Breast epithelium (tissue), 4 donors: ENCODE measurements at regions not wholly inside any gene's neighbourhood (a gene's known extent, or its start where the extent isn't known, plus 50 kb on each side); places are given as distances from the start of the nearest gene placed in this dataset.

Source experiments
- DNase-seq, 2 donors: peaks; one replicate each; pipeline ENCODE4 v3.0.0-alpha.2; 2019; ENCODE audit warnings: low spot score in 2 of 2
- H3K27ac ChIP-seq, 2 donors: fragments of 200-600 bp; sonication (generic) in 1 of 2; one replicate each; pipeline ENCODE4 v1.5.1; 2016 to 2019; ENCODE audit warnings: mild to moderate bottlenecking in 1 of 2
- H3K27me3 ChIP-seq, 2 donors: fragments of 200-600 bp; sonication (generic) in 1 of 2; one replicate each; pipeline versions ENCODE4 v1.5.1 to v1.6.0; 2017 to 2019; ENCODE audit warnings: control low read depth in 1 of 2, mild to moderate bottlenecking in 1 of 2
- H3K36me3 ChIP-seq: fragments of 200-600 bp; one replicate; pipeline ENCODE4 v1.5.1; 2019
- H3K4me1 ChIP-seq, 2 donors: fragments of 200-600 bp; sonication (generic); one replicate each; pipeline ENCODE4 v1.5.1; 2016 to 2019; ENCODE audit warnings: control low read depth in 1 of 2
- H3K4me3 ChIP-seq, 3 donors: fragments of 200-600 bp; sonication (generic); 1 replicate in 2 of 3; 2 replicates in 1 of 3; pipeline ENCODE4 v1.5.1; 2016 to 2019; ENCODE audit warnings: mild to moderate bottlenecking in 3 of 3, moderate library complexity in 2 of 3
- H3K9me3 ChIP-seq, 2 donors: fragments of 200-600 bp; sonication (generic) in 1 of 2; one replicate each; pipeline ENCODE4 v1.5.1; 2016 to 2019; ENCODE audit warnings: control low read depth in 1 of 2
- CTCF ChIP-seq, 3 donors: fragments of 450-650 bp; IDR thresholded peaks; one replicate each; pipeline ENCODE4 v1.5.1; 2016 to 2017; ENCODE audit warnings: antibody characterized with exemption in 3 of 3, mild to moderate bottlenecking in 3 of 3, moderate library complexity in 3 of 3
- POLR2A ChIP-seq: fragments of 450-650 bp; IDR thresholded peaks from one replicate; pipeline ENCODE4 v1.6.1; 2016; ENCODE audit warnings: antibody characterized with exemption, mild to moderate bottlenecking, moderate library complexity
- POLR2AphosphoS5 ChIP-seq, 3 donors: sonication (generic); formaldehyde crosslinking; IDR thresholded peaks; one replicate each; pipeline ENCODE4 v1.6.1; 2017; ENCODE audit warnings: antibody characterized with exemption in 3 of 3
- intact Hi-C: fragments of 100-400 bp; cut with DNase I; formaldehyde crosslinking; loops from one replicate; pipeline ENCODE4 v1.15.1; 2023; ENCODE audit warnings: low total_unique reads

GRCh38 chr16:35141303-35141702, 1681.9 kb downstream of the TP53TG3F start:
- DNase-seq = no peak
- H3K9me3 ChIP-seq = peaks cover 37 to 53% of the 10 kb centered on the region in 2 donors
- no peaks in the 10 kb centered on the region for H3K27me3 ChIP-seq
- no peak overlapping the region for H3K4me3 ChIP-seq
- intact Hi-C loops = no loop called here
- no peaks in the 10 kb centered on the region for H3K4me1 ChIP-seq
- no peak overlapping the region for H3K27ac ChIP-seq
- H3K36me3 ChIP-seq = no peaks in the 10 kb centered on the region
- TF ChIP-seq CTCF (IDR thresholded peaks at IDR 0.05) (no peak), POLR2AphosphoS5 (IDR thresholded peaks at IDR 0.05) (no peak), POLR2A (no peak)

- no peak for DNase-seq
- intact Hi-C loops = no loop called here
These were observed 1682.9 kb downstream of the TP53TG3F start for GRCh38 chr16:35142147-35142808.

GRCh38 chr16:35142809-35143192, 1683.4 kb downstream of the TP53TG3F start:
- intact Hi-C loops = no loop called here
- no peaks in the 10 kb centered on the region for H3K4me1 ChIP-seq
- H3K9me3 ChIP-seq = peaks cover 48 to 67% of the 10 kb centered on the region in 2 donors
- DNase-seq = no peak
- no peaks in the 10 kb centered on the region for H3K27me3 ChIP-seq
- no peak overlapping the region for H3K27ac ChIP-seq
- TF ChIP-seq POLR2A (no peak), CTCF (IDR thresholded peaks at IDR 0.05) (no peak), POLR2AphosphoS5 (IDR thresholded peaks at IDR 0.05) (no peak)
- no peaks in the 10 kb centered on the region for H3K36me3 ChIP-seq
- no peak overlapping the region for H3K4me3 ChIP-seq

More at GRCh38 chr16:35142147-35142808, 1682.9 kb downstream of the TP53TG3F start:
- Histone ChIP-seq H3K4me3 (no peak overlapping the region), H3K9me3 (peaks cover 47 to 63% of the 10 kb centered on the region in 2 donors), H3K36me3 (no peaks in the 10 kb centered on the region), H3K27ac (no peak overlapping the region), H3K27me3 (no peaks in the 10 kb centered on the region), H3K4me1 (no peaks in the 10 kb centered on the region)
- TF ChIP-seq POLR2AphosphoS5 (IDR thresholded peaks at IDR 0.05) (no peak), CTCF (IDR thresholded peaks at IDR 0.05) (no peak), POLR2A (no peak)

GRCh38 chr16:35144212-35144932, 1685.0 kb downstream of the TP53TG3F start:
- H3K27me3 ChIP-seq = no peaks in the 10 kb centered on the region
- H3K36me3 ChIP-seq = no peaks in the 10 kb centered on the region
- intact Hi-C loops = no loop called here
- H3K4me3 ChIP-seq = no peak overlapping the region
- H3K9me3 ChIP-seq = peaks cover 54 to 83% of the 10 kb centered on the region in 2 donors
- H3K4me1 ChIP-seq = no peaks in the 10 kb centered on the region
- no peak for DNase-seq
- no peak overlapping the region for H3K27ac ChIP-seq
- TF ChIP-seq POLR2A (no peak), CTCF (IDR thresholded peaks at IDR 0.05) (no peak), POLR2AphosphoS5 (IDR thresholded peaks at IDR 0.05) (no peak)

- Histone ChIP-seq H3K4me1 (no peaks in the 10 kb centered on the region), H3K27me3 (no peaks in the 10 kb centered on the region), H3K4me3 (no peak overlapping the region), H3K27ac (no peak overlapping the region), H3K9me3 (peaks cover 46 to 85% of the 10 kb centered on the region in 2 donors), H3K36me3 (no peaks in the 10 kb centered on the region)
- TF ChIP-seq CTCF (IDR thresholded peaks at IDR 0.05) = no peak
- TF ChIP-seq POLR2A = no peak
- no peak for TF ChIP-seq POLR2AphosphoS5 (IDR thresholded peaks at IDR 0.05)
- intact Hi-C loops = no loop called here
- DNase-seq = no peak
These were observed 1686.8 kb downstream of the TP53TG3F start for GRCh38 chr16:35146031-35146710.
